K562 (cell line): ENCODE measurements at regions not wholly inside any gene's neighbourhood (a gene's known extent, or its start where the extent isn't known, plus 50 kb on each side); places are given as distances from the start of the nearest gene placed in this dataset.

Experiments
- ATAC-seq: fragments of 200-7000 bp; cut with Tn5 transposase; 3 replicates; pipeline ENCODE4 v1.9.1; 2020; ENCODE audit warnings: moderate library complexity
- BruUV-seq: library from RNA; stranded (reverse); fragments of 400-500 nt; replicated peaks from 2 replicates; lab custom pipeline; 2021; lab: Mats Ljungman, UMichigan
- CTCF ChIA-PET: fragments of 300-600 bp; formaldehyde crosslinking; extraction: SDS; loops from one replicate; lab custom pipeline; 2021; ENCODE audit warnings: low intra/inter-chr PET ratio; lab: Yijun Ruan, JAX
- POLR2A ChIA-PET: fragments of 300-600, 350-650 bp; sonication (Branson Sonifier 250); formaldehyde crosslinking; extraction: SDS; loops from one replicate; lab custom pipeline; 2021; ENCODE audit warnings: antibody characterized with exemption, inconsistent platforms; lab: Yijun Ruan, JAX
- DNase-seq, 4 experiments: peaks; one replicate each; pipeline versions ENCODE4 v3.0.0 to v3.0.0-alpha.2; 2011 to 2018; ENCODE audit warnings: low spot score in 3 of 4, mixed read lengths in 3 of 4; ENCODE audit errors: extremely low read depth in 1 of 4
- FAIRE-seq: peaks from 2 replicates; lab custom pipeline; 2011; peaks lifted over from hg19 to GRCh38; lab: Jason Lieb, UNC
- H2AFZ ChIP-seq: 2 replicates; pipeline ENCODE4 v1.6.0; 2011; ENCODE audit warnings: low read depth, low read length, control low read depth, inconsistent platforms
- H3K27ac ChIP-seq: fragments of 200-600 bp; 3 replicates; pipeline ENCODE4 v1.8.0; 2011; ENCODE audit warnings: low read depth, mild to moderate bottlenecking, control low read depth, inconsistent platforms, low read length, moderate library complexity, mixed read lengths; ENCODE audit errors: extremely low read depth
- H3K27me3 ChIP-seq, 2 experiments: fragments of 300-600 bp in 1 of 2; 2 replicates in 1 of 2; 3 replicates in 1 of 2; pipeline versions ENCODE4 v1.6.0 to v1.8.0; 2011; ENCODE audit warnings: inconsistent platforms in 2 of 2, low read length in 2 of 2, mild to moderate bottlenecking in 1 of 2, mixed read lengths in 1 of 2, moderate library complexity in 1 of 2; ENCODE audit not compliant: control insufficient read depth in 2 of 2, insufficient read depth in 2 of 2
- H3K36me3 ChIP-seq: fragments of 300-600 bp; 3 replicates; pipeline ENCODE4 v1.8.0; 2011; ENCODE audit warnings: mild to moderate bottlenecking, low read length, inconsistent platforms; ENCODE audit not compliant: control insufficient read depth, insufficient read depth
- H3K4me1 ChIP-seq, 2 experiments: fragments of 200-600 bp in 1 of 2; replicated peaks in 1 of 2; 2 replicates in 1 of 2; 3 replicates in 1 of 2; pipeline versions ENCODE4 v1.5.1 to v1.8.0; 2011; ENCODE audit warnings: inconsistent platforms in 2 of 2, low read length in 2 of 2, mild to moderate bottlenecking in 1 of 2, mixed read lengths in 1 of 2, moderate library complexity in 1 of 2; ENCODE audit not compliant: control insufficient read depth in 2 of 2, insufficient read depth in 2 of 2
- H3K4me2 ChIP-seq: 2 replicates; pipeline ENCODE4 v1.6.1; 2011; ENCODE audit warnings: low read length, control low read depth, inconsistent platforms, mixed read lengths; ENCODE audit not compliant: insufficient read depth
- H3K4me3 ChIP-seq: fragments of 200-600 bp; sonication (generic), shearing (Covaris generic); 2 replicates; pipeline ENCODE4 v1.5.1; 2016; ENCODE audit warnings: control low read depth, inconsistent platforms
- H3K79me2 ChIP-seq: fragments of 200-600 bp; 3 replicates; pipeline ENCODE4 v1.8.0; 2011; ENCODE audit warnings: low read length, inconsistent platforms; ENCODE audit not compliant: control insufficient read depth, insufficient read depth
- H3K9ac ChIP-seq, 2 experiments: 2 replicates each; pipeline versions ENCODE4 v1.6.0 to v1.6.1; 2011; ENCODE audit warnings: low read depth in 2 of 2, low read length in 2 of 2, control low read depth in 1 of 2, inconsistent platforms in 1 of 2, mild to moderate bottlenecking in 1 of 2, mixed read lengths in 1 of 2; ENCODE audit not compliant: insufficient read depth in 1 of 2
- H3K9me1 ChIP-seq: one replicate; pipeline ENCODE4 v1.6.0; 2011; ENCODE audit warnings: inconsistent platforms, mild to moderate bottlenecking, low read length, moderate library complexity; ENCODE audit not compliant: control insufficient read depth, insufficient read depth
- H3K9me3 ChIP-seq: replicated peaks from 2 replicates; pipeline ENCODE4 v1.5.1; 2011; ENCODE audit warnings: low read depth, low read length, inconsistent platforms; ENCODE audit not compliant: control insufficient read depth, insufficient read depth
- H4K20me1 ChIP-seq: replicated peaks from 2 replicates; pipeline ENCODE4 v1.6.1; 2011; ENCODE audit warnings: low read length, inconsistent platforms, mixed read lengths; ENCODE audit not compliant: control insufficient read depth, insufficient read depth
- CEBPG ChIP-seq, 3 experiments: fragments of 200-800 bp in 1 of 3; sonication (Bioruptor generic) in 1 of 3; sonication (generic) in 1 of 3; formaldehyde crosslinking in 1 of 3; IDR thresholded peaks in 2 of 3; conservative IDR thresholded peaks in 1 of 3; 2 replicates each; pipeline versions ENCODE4 v1.6.1 to v1.8.0; 2016 to 2022; ENCODE audit warnings: missing compliant biosample characterization in 2 of 3, missing genetic modification characterization in 2 of 3, mild to moderate bottlenecking in 1 of 3, missing genetic modification reagents in 1 of 3
- DIDO1 ChIP-seq: fragments of 450-650 bp; IDR thresholded peaks from 2 replicates; pipeline ENCODE4 v1.6.1; 2016; ENCODE audit warnings: low read depth, missing biosample characterization, missing genetic modification characterization
- PML ChIP-seq: IDR thresholded peaks from 2 replicates; pipeline ENCODE4 v1.6.1; 2012; ENCODE audit warnings: low read length, inconsistent platforms
- SIN3B ChIP-seq: fragments of 450-650 bp; IDR thresholded peaks from 2 replicates; pipeline ENCODE4 v1.6.1; 2017; ENCODE audit warnings: low read depth, mild to moderate bottlenecking, moderate library complexity
- SRSF1 ChIP-seq: fragments of 200-400 bp; formaldehyde crosslinking; IDR thresholded peaks from 2 replicates; pipeline ENCODE4 v1.6.1; 2017; ENCODE audit warnings: mild to moderate bottlenecking, low read depth, low read length, moderate library complexity
- TFAM ChIP-seq: fragments of 250-450 bp; sonication (Bioruptor Pico); conservative IDR thresholded peaks from 2 replicates; pipeline ENCODE4 v1.5.0; 2021; ENCODE audit warnings: mild to moderate bottlenecking, moderate library complexity
- ZNF707 ChIP-seq: fragments of 250-450 bp; sonication (Bioruptor Pico); conservative IDR thresholded peaks from 2 replicates; pipeline ENCODE4 v1.8.0; 2022; ENCODE audit warnings: inconsistent platforms, mild to moderate bottlenecking, moderate library complexity
- WGBS: fragments of 100-300 bp; shearing (Covaris generic); methylation state at CpG from one replicate; pipeline ENCODE4 v1.1.6; 2016; ENCODE audit warnings: low coverage, mixed read lengths; ENCODE audit not compliant: insufficient coverage; ENCODE audit errors: missing lambda C conversion rate; 5-methylcytosine and 5-hydroxymethylcytosine counted together
- in situ Hi-C: fragments of 300-500 bp; cut with MboI; formaldehyde crosslinking; loops from 4 replicates; pipeline ENCODE4 v1.15.0; 2018; ENCODE audit warnings: inconsistent platforms, mixed read lengths
- intact Hi-C: fragments of 100-400 bp; cut with micrococcal nuclease; formaldehyde crosslinking; loops from 2 replicates; pipeline ENCODE4 v1.14.2; 2022
- TF ChIP-seq, protein P1 (sequence below), 2 experiments: fragments of 450-650 bp; IDR thresholded peaks; 2 replicates each; pipeline ENCODE4 v1.6.1; 2016; ENCODE audit warnings: mild to moderate bottlenecking in 2 of 2, borderline replicate concordance in 1 of 2, low read depth in 1 of 2, moderate library complexity in 1 of 2

DNA sequence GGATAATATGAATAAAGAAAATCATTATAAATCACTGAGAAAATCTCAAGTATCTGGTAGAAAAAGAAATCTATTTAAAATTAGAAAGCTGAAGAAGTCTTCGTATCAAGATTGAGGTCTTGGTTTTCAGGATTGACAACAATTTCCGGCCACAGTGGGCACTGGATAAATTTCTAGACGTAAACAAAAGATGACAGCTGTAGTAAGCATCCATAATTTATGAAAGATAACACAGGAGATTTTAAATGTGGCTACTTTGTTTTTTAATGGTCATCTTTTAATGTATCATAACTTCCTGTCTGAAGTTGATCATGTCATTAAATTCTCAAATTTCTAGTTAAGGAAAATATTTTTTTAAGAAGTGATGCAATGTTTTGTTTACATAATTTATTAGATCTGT lies 444.2 kb downstream of the HTR1B start:
- H3K9me3 ChIP-seq, result no peaks in the 10 kb centered on the region; the same call in 1 of the 2 replicates
- in situ Hi-C loops, result no loop called here
- H3K9me1 ChIP-seq, result no peaks in the 10 kb centered on the region
- no peaks in the 10 kb centered on the region for H3K27me3 ChIP-seq
- TF ChIP-seq CEBPG (CRISPR knock-in tag; IDR thresholded peaks at IDR 0.05), result no peak
- TF ChIP-seq CEBPG (tag; conservative IDR thresholded peaks at IDR 0.05 in 1 of 2, IDR thresholded peaks at IDR 0.05 in 1 of 2), result peak in 1 of 2 experiments; percentile 21; a peak in 1 of 4 replicates
- no peak for TF ChIP-seq TFAM (CRISPR knock-in tag)
- no peaks in the 10 kb centered on the region for H3K79me2 ChIP-seq
- ChIA-PET CTCF (no interaction called here), POLR2A (no interaction called here)
- intact Hi-C loops, result no loop called here
- FAIRE-seq, result no peak
- no peaks in the 10 kb centered on the region for H3K4me1 ChIP-seq
- no peak overlapping the region for H3K27ac ChIP-seq
- no peak for DNase-seq
- no TSS peak for BruUV-seq
- H4K20me1 ChIP-seq, result no peaks in the 10 kb centered on the region
- no peak overlapping the region for H3K9ac ChIP-seq
- H2AFZ ChIP-seq, result no peak overlapping the region
- no peak for ATAC-seq
- H3K4me2 ChIP-seq, result no peak overlapping the region
- H3K36me3 ChIP-seq, result no peaks in the 10 kb centered on the region
- H3K4me3 ChIP-seq, result no peak overlapping the region
- WGBS, result 3% methylated on average over 3 of the region's 3 CpGs

DNA sequence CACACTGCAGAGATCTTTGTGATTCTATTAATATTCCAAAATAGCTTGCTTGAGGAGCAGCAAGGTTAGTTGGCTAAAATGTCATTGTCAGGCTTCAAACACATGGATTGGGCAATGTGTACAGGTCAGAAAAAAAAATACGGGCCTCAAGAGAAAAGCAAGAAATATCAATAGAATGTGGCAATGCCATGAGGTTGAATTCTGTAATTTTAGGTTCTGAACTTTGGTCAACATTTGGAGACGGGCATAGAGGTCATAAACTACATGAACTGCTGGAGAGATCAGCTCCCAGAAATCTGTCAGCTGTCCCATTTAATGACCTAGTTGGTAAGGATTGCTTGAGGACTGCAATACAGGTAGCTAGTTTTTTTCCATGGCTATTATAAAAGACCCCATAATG lies 445.8 kb downstream of the HTR1B start:
- H3K9me1 ChIP-seq, result no peaks in the 10 kb centered on the region
- H3K4me2 ChIP-seq, result no peak overlapping the region
- H3K4me1 ChIP-seq, result no peaks in the 10 kb centered on the region
- no peak overlapping the region for H2AFZ ChIP-seq
- FAIRE-seq (no peak), ATAC-seq (no peak), DNase-seq (no peak)
- in situ Hi-C loops, result no loop called here
- POLR2A ChIA-PET, result no interaction called here
- no peaks in the 10 kb centered on the region for H3K36me3 ChIP-seq
- H3K9ac ChIP-seq, result no peak overlapping the region
- CTCF ChIA-PET, result no interaction called here
- no peak overlapping the region for H3K4me3 ChIP-seq
- no peaks in the 10 kb centered on the region for H3K79me2 ChIP-seq
- H3K9me3 ChIP-seq, result no peaks in the 10 kb centered on the region; the same call in 1 of the 2 replicates
- H4K20me1 ChIP-seq, result no peaks in the 10 kb centered on the region
- 0% methylated on average over 2 of the region's 2 CpGs for WGBS
- intact Hi-C loops, result no loop called here
- no TSS peak for BruUV-seq
- no peak overlapping the region for H3K27ac ChIP-seq
- no peaks in the 10 kb centered on the region for H3K27me3 ChIP-seq
- no peak for TF ChIP-seq ZNF707
- TF ChIP-seq DIDO1 (tag), result no peak
- TF ChIP-seq, protein P1, sequence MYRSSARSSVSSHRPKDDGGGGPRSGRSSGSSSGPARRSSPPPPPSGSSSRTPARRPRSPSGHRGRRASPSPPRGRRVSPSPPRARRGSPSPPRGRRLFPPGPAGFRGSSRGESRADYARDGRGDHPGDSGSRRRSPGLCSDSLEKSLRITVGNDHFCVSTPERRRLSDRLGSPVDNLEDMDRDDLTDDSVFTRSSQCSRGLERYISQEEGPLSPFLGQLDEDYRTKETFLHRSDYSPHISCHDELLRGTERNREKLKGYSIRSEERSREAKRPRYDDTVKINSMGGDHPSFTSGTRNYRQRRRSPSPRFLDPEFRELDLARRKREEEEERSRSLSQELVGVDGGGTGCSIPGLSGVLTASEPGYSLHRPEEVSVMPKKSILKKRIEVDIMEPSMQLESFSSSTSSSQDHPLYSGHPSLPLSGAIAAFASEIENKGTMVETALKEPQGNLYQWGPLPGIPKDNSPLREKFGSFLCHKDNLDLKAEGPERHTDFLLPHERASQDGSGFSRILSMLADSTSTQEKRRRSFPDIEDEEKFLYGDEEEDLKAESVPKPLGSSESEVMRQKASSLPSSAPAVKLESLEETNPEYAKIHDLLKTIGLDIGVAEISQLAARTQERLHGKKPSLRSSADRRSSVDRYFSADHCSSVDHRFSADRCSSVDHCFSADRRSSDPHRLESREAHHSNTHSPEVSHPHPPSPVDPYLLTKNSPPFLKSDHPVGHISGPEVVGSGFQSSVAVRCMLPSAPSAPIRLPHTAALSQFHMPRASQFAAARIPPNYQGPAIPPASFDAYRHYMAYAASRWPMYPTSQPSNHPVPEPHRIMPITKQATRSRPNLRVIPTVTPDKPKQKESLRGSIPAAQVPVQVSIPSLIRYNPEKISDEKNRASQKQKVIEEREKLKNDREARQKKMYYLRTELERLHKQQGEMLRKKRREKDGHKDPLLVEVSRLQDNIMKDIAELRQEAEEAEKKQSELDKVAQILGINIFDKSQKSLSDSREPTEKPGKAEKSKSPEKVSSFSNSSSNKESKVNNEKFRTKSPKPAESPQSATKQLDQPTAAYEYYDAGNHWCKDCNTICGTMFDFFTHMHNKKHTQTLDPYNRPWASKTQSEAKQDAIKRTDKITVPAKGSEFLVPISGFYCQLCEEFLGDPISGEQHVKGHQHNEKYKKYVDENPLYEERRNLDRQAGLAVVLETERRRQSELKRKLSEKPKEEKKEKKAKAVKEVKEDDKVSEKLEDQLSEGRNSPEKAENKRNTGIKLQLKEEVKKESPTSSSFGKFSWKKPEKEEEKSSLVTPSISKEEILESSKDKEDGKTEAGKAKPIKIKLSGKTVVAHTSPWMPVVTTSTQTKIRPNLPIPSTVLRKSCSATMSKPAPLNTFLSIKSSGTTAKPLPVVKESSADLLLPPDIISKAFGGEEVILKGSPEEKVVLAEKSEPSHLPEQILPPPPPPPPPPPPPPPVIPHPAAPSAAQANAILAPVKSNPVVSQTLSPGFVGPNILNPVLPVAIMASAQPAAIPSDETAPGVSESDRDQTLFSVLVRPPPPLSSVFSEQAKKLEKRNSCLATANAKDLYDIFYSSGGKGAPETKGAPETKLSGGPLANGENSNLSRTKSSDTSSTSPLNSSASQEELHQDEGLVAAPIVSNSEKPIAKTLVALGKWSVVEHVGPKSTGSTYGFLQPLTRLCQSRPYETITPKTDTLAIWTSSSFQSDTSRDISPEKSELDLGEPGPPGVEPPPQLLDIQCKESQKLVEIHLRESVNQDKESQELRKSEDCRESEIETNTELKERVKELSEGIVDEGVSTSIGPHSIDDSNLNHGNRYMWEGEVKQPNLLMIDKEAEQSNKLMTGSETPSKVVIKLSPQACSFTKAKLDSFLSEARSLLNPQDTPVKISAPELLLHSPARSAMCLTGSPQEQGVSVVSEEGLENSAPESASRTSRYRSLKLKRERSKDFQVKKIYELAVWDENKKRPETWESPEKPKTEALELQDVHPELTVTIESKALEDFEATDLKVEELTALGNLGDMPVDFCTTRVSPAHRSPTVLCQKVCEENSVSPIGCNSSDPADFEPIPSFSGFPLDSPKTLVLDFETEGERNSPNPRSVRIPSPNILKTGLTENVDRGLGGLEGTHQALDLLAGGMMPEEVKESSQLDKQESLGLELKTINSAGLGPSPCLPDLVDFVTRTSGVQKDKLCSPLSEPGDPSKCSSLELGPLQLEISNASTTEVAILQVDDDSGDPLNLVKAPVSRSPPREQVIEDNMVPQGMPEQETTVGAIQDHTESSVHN (IDR thresholded peaks at IDR 0.05; ENCODE audit: borderline replicate concordance in 1 of 2, low read depth in 1 of 2), result no peak
- no peak for TF ChIP-seq PML
- TF ChIP-seq SIN3B, result no peak
- no peak for TF ChIP-seq SRSF1
